ENCODE measurements at regions not wholly inside any gene's neighbourhood (a gene's known extent, or its start where the extent isn't known, plus 50 kb on each side); places are given as distances from the start of the nearest gene placed in this dataset.

- TF ChIP-seq, protein P1, sequence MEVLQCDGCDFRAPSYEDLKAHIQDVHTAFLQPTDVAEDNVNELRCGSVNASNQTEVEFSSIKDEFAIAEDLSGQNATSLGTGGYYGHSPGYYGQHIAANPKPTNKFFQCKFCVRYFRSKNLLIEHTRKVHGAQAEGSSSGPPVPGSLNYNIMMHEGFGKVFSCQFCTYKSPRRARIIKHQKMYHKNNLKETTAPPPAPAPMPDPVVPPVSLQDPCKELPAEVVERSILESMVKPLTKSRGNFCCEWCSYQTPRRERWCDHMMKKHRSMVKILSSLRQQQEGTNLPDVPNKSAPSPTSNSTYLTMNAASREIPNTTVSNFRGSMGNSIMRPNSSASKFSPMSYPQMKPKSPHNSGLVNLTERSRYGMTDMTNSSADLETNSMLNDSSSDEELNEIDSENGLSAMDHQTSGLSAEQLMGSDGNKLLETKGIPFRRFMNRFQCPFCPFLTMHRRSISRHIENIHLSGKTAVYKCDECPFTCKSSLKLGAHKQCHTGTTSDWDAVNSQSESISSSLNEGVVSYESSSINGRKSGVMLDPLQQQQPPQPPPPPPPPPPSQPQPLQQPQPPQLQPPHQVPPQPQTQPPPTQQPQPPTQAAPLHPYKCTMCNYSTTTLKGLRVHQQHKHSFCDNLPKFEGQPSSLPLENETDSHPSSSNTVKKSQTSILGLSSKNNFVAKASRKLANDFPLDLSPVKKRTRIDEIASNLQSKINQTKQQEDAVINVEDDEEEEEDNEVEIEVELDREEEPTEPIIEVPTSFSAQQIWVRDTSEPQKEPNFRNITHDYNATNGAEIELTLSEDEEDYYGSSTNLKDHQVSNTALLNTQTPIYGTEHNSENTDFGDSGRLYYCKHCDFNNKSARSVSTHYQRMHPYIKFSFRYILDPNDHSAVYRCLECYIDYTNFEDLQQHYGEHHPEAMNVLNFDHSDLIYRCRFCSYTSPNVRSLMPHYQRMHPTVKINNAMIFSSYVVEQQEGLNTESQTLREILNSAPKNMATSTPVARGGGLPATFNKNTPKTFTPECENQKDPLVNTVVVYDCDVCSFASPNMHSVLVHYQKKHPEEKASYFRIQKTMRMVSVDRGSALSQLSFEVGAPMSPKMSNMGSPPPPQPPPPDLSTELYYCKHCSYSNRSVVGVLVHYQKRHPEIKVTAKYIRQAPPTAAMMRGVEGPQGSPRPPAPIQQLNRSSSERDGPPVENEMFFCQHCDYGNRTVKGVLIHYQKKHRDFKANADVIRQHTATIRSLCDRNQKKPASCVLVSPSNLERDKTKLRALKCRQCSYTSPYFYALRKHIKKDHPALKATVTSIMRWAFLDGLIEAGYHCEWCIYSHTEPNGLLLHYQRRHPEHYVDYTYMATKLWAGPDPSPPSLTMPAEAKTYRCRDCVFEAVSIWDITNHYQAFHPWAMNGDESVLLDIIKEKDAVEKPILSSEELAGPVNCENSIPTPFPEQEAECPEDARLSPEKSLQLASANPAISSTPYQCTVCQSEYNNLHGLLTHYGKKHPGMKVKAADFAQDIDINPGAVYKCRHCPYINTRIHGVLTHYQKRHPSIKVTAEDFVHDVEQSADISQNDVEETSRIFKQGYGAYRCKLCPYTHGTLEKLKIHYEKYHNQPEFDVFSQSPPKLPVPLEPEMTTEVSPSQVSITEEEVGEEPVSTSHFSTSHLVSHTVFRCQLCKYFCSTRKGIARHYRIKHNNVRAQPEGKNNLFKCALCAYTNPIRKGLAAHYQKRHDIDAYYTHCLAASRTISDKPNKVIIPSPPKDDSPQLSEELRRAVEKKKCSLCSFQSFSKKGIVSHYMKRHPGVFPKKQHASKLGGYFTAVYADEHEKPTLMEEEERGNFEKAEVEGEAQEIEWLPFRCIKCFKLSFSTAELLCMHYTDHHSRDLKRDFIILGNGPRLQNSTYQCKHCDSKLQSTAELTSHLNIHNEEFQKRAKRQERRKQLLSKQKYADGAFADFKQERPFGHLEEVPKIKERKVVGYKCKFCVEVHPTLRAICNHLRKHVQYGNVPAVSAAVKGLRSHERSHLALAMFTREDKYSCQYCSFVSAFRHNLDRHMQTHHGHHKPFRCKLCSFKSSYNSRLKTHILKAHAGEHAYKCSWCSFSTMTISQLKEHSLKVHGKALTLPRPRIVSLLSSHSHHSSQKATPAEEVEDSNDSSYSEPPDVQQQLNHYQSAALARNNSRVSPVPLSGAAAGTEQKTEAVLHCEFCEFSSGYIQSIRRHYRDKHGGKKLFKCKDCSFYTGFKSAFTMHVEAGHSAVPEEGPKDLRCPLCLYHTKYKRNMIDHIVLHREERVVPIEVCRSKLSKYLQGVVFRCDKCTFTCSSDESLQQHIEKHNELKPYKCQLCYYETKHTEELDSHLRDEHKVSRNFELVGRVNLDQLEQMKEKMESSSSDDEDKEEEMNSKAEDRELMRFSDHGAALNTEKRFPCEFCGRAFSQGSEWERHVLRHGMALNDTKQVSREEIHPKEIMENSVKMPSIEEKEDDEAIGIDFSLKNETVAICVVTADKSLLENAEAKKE (CRISPR knock-in tag; IDR thresholded peaks at IDR 0.05) = no peak
- no peak for TF ChIP-seq NANOG (IDR thresholded peaks at IDR 0.05; ENCODE audit: borderline replicate concordance)
- no peak for TF ChIP-seq JUNB (IDR thresholded peaks at IDR 0.05; ENCODE audit: unreplicated experiment)
- no peak for TF ChIP-seq EZH2 (IDR thresholded peaks at IDR 0.05; ENCODE audit: low read depth, unreplicated experiment)
- TF ChIP-seq ETS1 (IDR thresholded peaks at IDR 0.05) = no peak
- TF ChIP-seq STAT1 (IDR thresholded peaks at IDR 0.05; ENCODE audit: unreplicated experiment) = no peak
- TF ChIP-seq ZNF331 (CRISPR knock-in tag; IDR thresholded peaks at IDR 0.05; ENCODE audit: low read depth) = no peak
- TF ChIP-seq ZNF114 (CRISPR knock-in tag; IDR thresholded peaks at IDR 0.05) = no peak
Measured at GRCh38 chr6:155684416-155685196, 229.0 kb upstream of the NOX3 start (continued).

- Histone ChIP-seq H3K36me3 (ENCODE audit: insufficient read depth) (no peaks in the 10 kb centered on the region), H3F3A (replicated peaks; ENCODE audit: low read depth) (no peaks in the 10 kb centered on the region), H3K4me1 (ENCODE audit: insufficient read depth) (peaks cover 9% of the 10 kb centered on the region; the same call in 1 of the 2 replicates), H3K9me2 (ENCODE audit: insufficient read depth) (peaks cover 3% of the 10 kb centered on the region; the same call in 1 of the 2 replicates), H3K4me2 (no peak overlapping the region), H3K27ac (ENCODE audit: low read depth) (no peak overlapping the region), H4K20me1 (replicated peaks; ENCODE audit: insufficient read depth) (no peaks in the 10 kb centered on the region), H3K79me2 (replicated peaks; ENCODE audit: insufficient read depth) (no peaks in the 10 kb centered on the region), H2AFZ (0 out of 2 replicates have a peak overlapping the region, but pooled peaks have one; percentile 5), H3K4me3 (no peak overlapping the region), H3K27me3 (ENCODE audit: insufficient read depth) (no peaks in the 10 kb centered on the region)
- no peaks in the 10 kb centered on the region for H3K9me3 Mint-ChIP-seq
- DNase-seq (ENCODE audit: low spot score) (peak; percentile 15), ATAC-seq (no peak)
- H3K36me3 Mint-ChIP-seq (ENCODE audit: low read depth) = no peaks in the 10 kb centered on the region
- H3K4me1 Mint-ChIP-seq = peaks cover 9% of the 10 kb centered on the region; the same call in 2 of the 3 replicates
- no peaks in the 10 kb centered on the region for H3K27me3 Mint-ChIP-seq (ENCODE audit: insufficient read depth, low read depth, poor library complexity)
- no peak overlapping the region for H3K4me3 Mint-ChIP-seq
- H3K27ac Mint-ChIP-seq = no peak overlapping the region
- TF ChIP-seq ZNF331 (CRISPR knock-in tag; IDR thresholded peaks at IDR 0.05; ENCODE audit: low read depth) (no peak), POLR2AphosphoS5 (IDR thresholded peaks at IDR 0.05; ENCODE audit: low read depth) (no peak), JUNB (IDR thresholded peaks at IDR 0.05; ENCODE audit: unreplicated experiment) (no peak), EZH2 (IDR thresholded peaks at IDR 0.05; ENCODE audit: low read depth, unreplicated experiment) (no peak), STAT1 (IDR thresholded peaks at IDR 0.05; ENCODE audit: unreplicated experiment) (no peak), ETS1 (IDR thresholded peaks at IDR 0.05) (no peak)
- TF ChIP-seq, protein P2, sequence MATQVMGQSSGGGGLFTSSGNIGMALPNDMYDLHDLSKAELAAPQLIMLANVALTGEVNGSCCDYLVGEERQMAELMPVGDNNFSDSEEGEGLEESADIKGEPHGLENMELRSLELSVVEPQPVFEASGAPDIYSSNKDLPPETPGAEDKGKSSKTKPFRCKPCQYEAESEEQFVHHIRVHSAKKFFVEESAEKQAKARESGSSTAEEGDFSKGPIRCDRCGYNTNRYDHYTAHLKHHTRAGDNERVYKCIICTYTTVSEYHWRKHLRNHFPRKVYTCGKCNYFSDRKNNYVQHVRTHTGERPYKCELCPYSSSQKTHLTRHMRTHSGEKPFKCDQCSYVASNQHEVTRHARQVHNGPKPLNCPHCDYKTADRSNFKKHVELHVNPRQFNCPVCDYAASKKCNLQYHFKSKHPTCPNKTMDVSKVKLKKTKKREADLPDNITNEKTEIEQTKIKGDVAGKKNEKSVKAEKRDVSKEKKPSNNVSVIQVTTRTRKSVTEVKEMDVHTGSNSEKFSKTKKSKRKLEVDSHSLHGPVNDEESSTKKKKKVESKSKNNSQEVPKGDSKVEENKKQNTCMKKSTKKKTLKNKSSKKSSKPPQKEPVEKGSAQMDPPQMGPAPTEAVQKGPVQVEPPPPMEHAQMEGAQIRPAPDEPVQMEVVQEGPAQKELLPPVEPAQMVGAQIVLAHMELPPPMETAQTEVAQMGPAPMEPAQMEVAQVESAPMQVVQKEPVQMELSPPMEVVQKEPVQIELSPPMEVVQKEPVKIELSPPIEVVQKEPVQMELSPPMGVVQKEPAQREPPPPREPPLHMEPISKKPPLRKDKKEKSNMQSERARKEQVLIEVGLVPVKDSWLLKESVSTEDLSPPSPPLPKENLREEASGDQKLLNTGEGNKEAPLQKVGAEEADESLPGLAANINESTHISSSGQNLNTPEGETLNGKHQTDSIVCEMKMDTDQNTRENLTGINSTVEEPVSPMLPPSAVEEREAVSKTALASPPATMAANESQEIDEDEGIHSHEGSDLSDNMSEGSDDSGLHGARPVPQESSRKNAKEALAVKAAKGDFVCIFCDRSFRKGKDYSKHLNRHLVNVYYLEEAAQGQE (IDR thresholded peaks at IDR 0.05; ENCODE audit: unreplicated experiment) = no peak
Measured at GRCh38 chr6:155678361-155678760, 222.7 kb upstream of the NOX3 start.

Measured in GM23338 (cell line).